IMR-90 (cell line): ENCODE measurements at regions not wholly inside any gene's neighbourhood (a gene's known extent, or its start where the extent isn't known, plus 50 kb on each side); places are given as distances from the start of the nearest gene placed in this dataset.

Experiments used
- ATAC-seq: fragments of 200-7000 bp; cut with Tn5 transposase; 2 replicates; pipeline ENCODE4 v1.9.1; 2020; ENCODE audit warnings: low read depth, mild to moderate bottlenecking, moderate library complexity
- BruUV-seq: library from RNA; stranded (reverse); fragments of 400-500 nt; replicated peaks from 2 replicates; lab custom pipeline; 2021; lab: Mats Ljungman, UMichigan
- CTCF ChIA-PET: fragments of 300-600 bp; formaldehyde crosslinking; extraction: SDS; loops from one replicate; lab custom pipeline; 2021; ENCODE audit warnings: antibody characterized with exemption; lab: Yijun Ruan, JAX
- POLR2A ChIA-PET: fragments of 300-600 bp; sonication (Branson Sonifier 250); formaldehyde crosslinking; loops from one replicate; lab custom pipeline; 2022; ENCODE audit warnings: antibody characterized with exemption; ENCODE audit not compliant: unreplicated experiment; lab: Charles Lee
- DNase-seq: peaks from one replicate; pipeline ENCODE4 v3.0.0; 2013
- H2AFZ ChIP-seq: replicated peaks from 2 replicates; pipeline ENCODE3; 2013; ENCODE audit warnings: low read length, mild to moderate bottlenecking; ENCODE audit not compliant: poor library complexity
- H2AK5ac ChIP-seq: 2 replicates; pipeline ENCODE4 v1.6.1; 2013; ENCODE audit warnings: low read depth, low read length, inconsistent platforms
- H2AK9ac ChIP-seq: replicated peaks from 2 replicates; pipeline ENCODE3; 2013; ENCODE audit warnings: mild to moderate bottlenecking, low read depth, low read length, moderate library complexity; ENCODE audit not compliant: poor library complexity
- H2BK120ac ChIP-seq: 2 replicates; pipeline ENCODE4 v1.6.1; 2013; ENCODE audit warnings: low read depth, low read length, inconsistent platforms
- H2BK15ac ChIP-seq: 3 replicates; pipeline ENCODE4 v1.6.1; 2013; ENCODE audit warnings: low read depth, low read length, inconsistent platforms
- H2BK20ac ChIP-seq: 2 replicates; pipeline ENCODE4 v1.6.1; 2013; ENCODE audit warnings: low read depth, mild to moderate bottlenecking, inconsistent platforms, low read length, moderate library complexity
- H2BK5ac ChIP-seq: 2 replicates; pipeline ENCODE4 v1.6.1; 2013; ENCODE audit warnings: mild to moderate bottlenecking, low read depth, low read length, inconsistent platforms; ENCODE audit not compliant: poor library complexity, severe bottlenecking
- H3K14ac ChIP-seq: replicated peaks from 2 replicates; pipeline ENCODE4 v1.6.1; 2013; ENCODE audit warnings: low read depth, low read length, inconsistent platforms
- H3K18ac ChIP-seq: 2 replicates; pipeline ENCODE4 v1.6.1; 2013; ENCODE audit warnings: low read depth, low read length, control low read depth
- H3K23ac ChIP-seq: 2 replicates; pipeline ENCODE4 v1.6.1; 2013; ENCODE audit warnings: low read depth, low read length, inconsistent platforms
- H3K27ac ChIP-seq: 2 replicates; pipeline ENCODE4 v1.5.1; 2013; ENCODE audit warnings: mild to moderate bottlenecking, control low read depth, low read length; ENCODE audit not compliant: insufficient read depth
- H3K27me3 ChIP-seq: 2 replicates; pipeline ENCODE4 v1.6.1; 2013; ENCODE audit warnings: low read length; ENCODE audit not compliant: control insufficient read depth, insufficient read depth
- H3K36me3 ChIP-seq: 2 replicates; pipeline ENCODE4 v1.6.1; 2013; ENCODE audit warnings: low read length, mixed read lengths; ENCODE audit not compliant: control insufficient read depth, insufficient read depth
- H3K4ac ChIP-seq: 2 replicates; pipeline ENCODE4 v1.6.1; 2013; ENCODE audit warnings: low read depth, low read length, inconsistent platforms
- H3K4me1 ChIP-seq: 2 replicates; pipeline ENCODE4 v1.6.1; 2013; ENCODE audit warnings: low read length, mixed read lengths; ENCODE audit not compliant: control insufficient read depth, insufficient read depth
- H3K4me2 ChIP-seq: 2 replicates; pipeline ENCODE4 v1.6.1; 2013; ENCODE audit warnings: low read depth, mild to moderate bottlenecking, control low read depth, low read length, moderate library complexity
- H3K4me3 ChIP-seq: 2 replicates; pipeline ENCODE4 v1.5.1; 2013; ENCODE audit warnings: low read depth, mild to moderate bottlenecking, control low read depth, low read length, moderate library complexity; ENCODE audit not compliant: insufficient read depth
- H3K56ac ChIP-seq: 2 replicates; pipeline ENCODE4 v1.6.1; 2013; ENCODE audit warnings: low read length, inconsistent platforms; ENCODE audit not compliant: insufficient read depth; ENCODE audit errors: extremely low read depth
- H3K79me1 ChIP-seq, 2 experiments: 2 replicates each; pipeline ENCODE4 v1.6.1; 2013; ENCODE audit warnings: low read length in 2 of 2, inconsistent platforms in 1 of 2, low read depth in 1 of 2
- H3K9ac ChIP-seq: 2 replicates; pipeline ENCODE4 v1.6.1; 2013; ENCODE audit warnings: low read depth, low read length, control low read depth
- H3K9me1 ChIP-seq: 2 replicates; pipeline ENCODE4 v1.6.1; 2013; ENCODE audit warnings: low read length, inconsistent platforms; ENCODE audit not compliant: insufficient read depth
- H3K9me3 ChIP-seq: 2 replicates; pipeline ENCODE4 v1.6.1; 2013; ENCODE audit warnings: low read length; ENCODE audit not compliant: control insufficient read depth, insufficient read depth
- H4K20me1 ChIP-seq: 2 replicates; pipeline ENCODE4 v1.6.1; 2013; ENCODE audit warnings: low read length, inconsistent platforms; ENCODE audit not compliant: insufficient read depth
- H4K5ac ChIP-seq: 2 replicates; pipeline ENCODE4 v1.6.1; 2013; ENCODE audit warnings: mild to moderate bottlenecking, low read depth, low read length, control low read depth
- H4K8ac ChIP-seq, 2 experiments: 2 replicates each; pipeline ENCODE4 v1.6.1; 2013; ENCODE audit warnings: low read depth in 2 of 2, low read length in 2 of 2, control low read depth in 1 of 2, inconsistent platforms in 1 of 2
- H4K91ac ChIP-seq: 2 replicates; pipeline ENCODE4 v1.6.1; 2013; ENCODE audit warnings: low read depth, low read length, inconsistent platforms; ENCODE audit not compliant: insufficient read depth
- BHLHE40 ChIP-seq: fragments of 150-350 bp; IDR thresholded peaks from 2 replicates; pipeline ENCODE4 v1.6.1; 2016; ENCODE audit warnings: mild to moderate bottlenecking, low read depth, low read length
- CEBPB ChIP-seq: IDR thresholded peaks from 2 replicates; pipeline ENCODE4 v1.6.1; 2012; ENCODE audit warnings: low read depth, low read length, improper control_type of control experiment
- CHD1 ChIP-seq: IDR thresholded peaks from 2 replicates; pipeline ENCODE4 v1.6.1; 2012; ENCODE audit warnings: low read depth, low read length, improper control_type of control experiment
- CTCF ChIP-seq: conservative IDR thresholded peaks from 2 replicates; pipeline ENCODE4 v1.5.1; 2012; ENCODE audit warnings: mild to moderate bottlenecking, low read depth, low read length, improper control_type of control experiment
- ELK1 ChIP-seq: fragments of 150-350 bp; IDR thresholded peaks from 2 replicates; pipeline ENCODE4 v1.6.1; 2016; ENCODE audit warnings: low read depth, mild to moderate bottlenecking, low read length, moderate library complexity, borderline replicate concordance
- FOS ChIP-seq: fragments of 150-350 bp; IDR thresholded peaks from 2 replicates; pipeline ENCODE4 v1.6.1; 2016; ENCODE audit warnings: low read depth, low read length
- MAFK ChIP-seq: IDR thresholded peaks from 2 replicates; pipeline ENCODE4 v1.6.1; 2012; ENCODE audit warnings: low read depth, low read length, improper control_type of control experiment
- MAZ ChIP-seq: IDR thresholded peaks from 2 replicates; pipeline ENCODE4 v1.6.1; 2012; ENCODE audit warnings: low read depth, mild to moderate bottlenecking, low read length, improper control_type of control experiment, moderate library complexity, borderline replicate concordance
- MXI1 ChIP-seq: IDR thresholded peaks from 2 replicates; pipeline ENCODE4 v1.6.1; 2012; ENCODE audit warnings: low read depth, mild to moderate bottlenecking, low read length, moderate library complexity, borderline replicate concordance
- NFE2L2 ChIP-seq: fragments of 150-350 bp; IDR thresholded peaks from 2 replicates; pipeline ENCODE4 v1.6.1; 2016; ENCODE audit warnings: low read depth, mild to moderate bottlenecking, low read length
- POLR2A ChIP-seq: IDR thresholded peaks from 2 replicates; pipeline ENCODE4 v1.6.1; 2012; ENCODE audit warnings: mild to moderate bottlenecking, low read depth, low read length
- RAD21 ChIP-seq: IDR thresholded peaks from 2 replicates; pipeline ENCODE4 v1.6.1; 2012; ENCODE audit warnings: low read length, improper control_type of control experiment
- RCOR1 ChIP-seq: IDR thresholded peaks from 2 replicates; pipeline ENCODE4 v1.6.1; 2012; ENCODE audit warnings: mild to moderate bottlenecking, low read length, improper control_type of control experiment; ENCODE audit not compliant: insufficient replicate concordance
- RFX5 ChIP-seq: IDR thresholded peaks from 2 replicates; pipeline ENCODE4 v1.8.0; 2012; ENCODE audit warnings: low read depth, mild to moderate bottlenecking, low read length, moderate library complexity
- SMC3 ChIP-seq: fragments of 150-350 bp; IDR thresholded peaks from 2 replicates; pipeline ENCODE4 v1.6.1; 2016; ENCODE audit warnings: low read depth, mild to moderate bottlenecking, antibody characterized with exemption, low read length, moderate library complexity
- USF2 ChIP-seq: fragments of 150-350 bp; IDR thresholded peaks from 2 replicates; pipeline ENCODE4 v1.6.1; 2017; ENCODE audit warnings: mild to moderate bottlenecking, antibody characterized with exemption, low read length, low read depth
- WGBS, 2 experiments: methylation state at CpG; one replicate each; pipeline versions ENCODE4 v1.1.5 to v1.1.7; 2013; ENCODE audit warnings: missing lambda C conversion rate in 2 of 2; ENCODE audit not compliant: insufficient read length in 1 of 2; ENCODE audit errors: extremely low coverage in 2 of 2; 5-methylcytosine and 5-hydroxymethylcytosine counted together
- dilution Hi-C: fragments of 300-500 bp; cut with HindIII; formaldehyde crosslinking; loops from one replicate; pipeline ENCODE4 v1.14.3; 2018; ENCODE audit warnings: low sequenced_read_pairs; ENCODE audit not compliant: unreplicated experiment
- in situ Hi-C: fragments of 300-500 bp; cut with MboI; formaldehyde crosslinking; loops from 3 replicates; pipeline ENCODE4 v1.14.3; 2019; ENCODE audit warnings: low sequenced_read_pairs, inconsistent platforms, mixed read lengths
- intact Hi-C: fragments of 100-400 bp; cut with micrococcal nuclease; formaldehyde crosslinking; loops from 2 replicates; pipeline ENCODE4 v1.10.0; 2022

- H4K5ac ChIP-seq: no peak overlapping the region
- DNase-seq: no peak
- H2BK15ac ChIP-seq: no peak overlapping the region
- in situ Hi-C loops (no loop called here), intact Hi-C loops (no loop called here), dilution Hi-C loops (no loop called here)
- no peak overlapping the region for H2AK9ac ChIP-seq
- H3K36me3 ChIP-seq: no peaks in the 10 kb centered on the region
- no peak overlapping the region for H3K18ac ChIP-seq
- H2BK120ac ChIP-seq: no peak overlapping the region
- no peak overlapping the region for H3K27ac ChIP-seq
- 0% methylated on average over 1 of the region's 4 CpGs; no CpG with 5 or more reads in 1 of the 2 experiments for WGBS, 2 experiments
- H3K4me2 ChIP-seq: no peak overlapping the region
- ChIA-PET POLR2A (no interaction called here), CTCF (no interaction called here)
- no peak overlapping the region for H3K56ac ChIP-seq
- H3K4me1 ChIP-seq: no peaks in the 10 kb centered on the region
- H3K27me3 ChIP-seq: no peaks in the 10 kb centered on the region
- H3K4ac ChIP-seq: no peak overlapping the region
- BruUV-seq: no TSS peak
- no peaks in the 10 kb centered on the region for H3K9me3 ChIP-seq
- no peaks in the 10 kb centered on the region for H4K20me1 ChIP-seq
- TF ChIP-seq POLR2A (no peak), SMC3 (no peak), ELK1 (no peak), MXI1 (no peak), BHLHE40 (no peak), CHD1 (no peak), RAD21 (no peak), MAFK (no peak), CTCF (no peak), NFE2L2 (no peak), CEBPB (no peak), RFX5 (no peak), USF2 (no peak), RCOR1 (no peak), FOS (no peak), MAZ (no peak)
- H3K4me3 ChIP-seq: no peak overlapping the region
- no peak for ATAC-seq
- no peak overlapping the region for H4K8ac ChIP-seq
- no peak overlapping the region for H2BK20ac ChIP-seq
- H3K79me1 ChIP-seq: no peaks in the 10 kb centered on the region
- H2BK5ac ChIP-seq: no peak overlapping the region
- H2AK5ac ChIP-seq: no peak overlapping the region
- H2AFZ ChIP-seq: no peak overlapping the region
- H4K91ac ChIP-seq: no peak overlapping the region
- no peak overlapping the region for H3K9ac ChIP-seq
- no peak overlapping the region for H3K23ac ChIP-seq
- H3K14ac ChIP-seq: no peak overlapping the region
- no peaks in the 10 kb centered on the region for H3K9me1 ChIP-seq
Observed at GRCh38 chr5:23234197-23234596, 273.2 kb upstream of the PRDM9 start.
